Endothelial cell of umbilical vein (primary cell): ENCODE measurements at regions not wholly inside any gene's neighbourhood (a gene's known extent, or its start where the extent isn't known, plus 50 kb on each side); places are given as distances from the start of the nearest gene placed in this dataset.

Experiments used
- BruUV-seq: library from RNA; stranded (reverse); fragments of 400-500 nt; replicated peaks from 2 replicates; lab custom pipeline; 2021; lab: Mats Ljungman, UMichigan
- CTCF ChIA-PET: fragments of 300-600, 350-600 bp; sonication (Branson Sonifier 250); formaldehyde crosslinking; loops from one replicate; lab custom pipeline; 2021; ENCODE audit warnings: antibody characterized with exemption, inconsistent platforms; lab: Charles Lee
- POLR2A ChIA-PET: fragments of 300-600, 350-600 bp; sonication (Branson Sonifier 250); formaldehyde crosslinking; loops from one replicate; lab custom pipeline; 2021; ENCODE audit warnings: antibody characterized with exemption, inconsistent platforms; lab: Charles Lee
- DNase-seq: peaks from one replicate; pipeline ENCODE4 v3.0.0-alpha.2; 2011; ENCODE audit warnings: low read depth, low spot score
- FAIRE-seq: peaks from 2 replicates; lab custom pipeline; 2011; peaks lifted over from hg19 to GRCh38; lab: Jason Lieb, UNC
- H2AFZ ChIP-seq: 2 replicates; pipeline ENCODE4 v1.6.0; 2012; ENCODE audit warnings: low read depth, low read length, control low read depth, inconsistent platforms
- H3K27ac ChIP-seq: 2 replicates; pipeline ENCODE4 v1.5.1; 2011; ENCODE audit warnings: low read depth, mild to moderate bottlenecking, control low read depth, low read length, moderate library complexity; ENCODE audit not compliant: insufficient read depth
- H3K27me3 ChIP-seq, 2 experiments: 2 replicates each; pipeline versions ENCODE4 v1.6.0 to v1.6.1; 2011; ENCODE audit warnings: low read length in 2 of 2, mixed read lengths in 1 of 2; ENCODE audit not compliant: control insufficient read depth in 2 of 2, insufficient read depth in 2 of 2
- H3K36me3 ChIP-seq, 2 experiments: 2 replicates in 1 of 2; 3 replicates in 1 of 2; pipeline ENCODE4 v1.5.1; 2011; ENCODE audit warnings: low read length in 2 of 2, mild to moderate bottlenecking in 1 of 2, moderate library complexity in 1 of 2; ENCODE audit not compliant: control insufficient read depth in 2 of 2, insufficient read depth in 2 of 2; ENCODE audit errors: extremely low read depth in 1 of 2
- H3K4me1 ChIP-seq: 3 replicates; pipeline ENCODE4 v1.5.1; 2011; ENCODE audit warnings: mild to moderate bottlenecking, low read length; ENCODE audit not compliant: control insufficient read depth, insufficient read depth; ENCODE audit errors: extremely low read depth
- H3K4me2 ChIP-seq: 2 replicates; pipeline ENCODE4 v1.6.1; 2011; ENCODE audit warnings: low read length, control low read depth, mixed read lengths; ENCODE audit not compliant: insufficient read depth
- H3K4me3 ChIP-seq, 3 experiments: fragments of 200-600 bp in 1 of 3; sonication (generic), shearing (Covaris generic) in 1 of 3; replicated peaks in 1 of 3; 2 replicates each; pipeline ENCODE4 v1.5.1; 2011 to 2016; ENCODE audit warnings: control low read depth in 3 of 3, low read length in 3 of 3, mild to moderate bottlenecking in 2 of 3, inconsistent platforms in 1 of 3, low read depth in 1 of 3, moderate library complexity in 1 of 3; ENCODE audit not compliant: insufficient read depth in 1 of 3
- H3K79me2 ChIP-seq: 2 replicates; pipeline ENCODE4 v1.6.0; 2012; ENCODE audit warnings: low read length, inconsistent platforms; ENCODE audit not compliant: control insufficient read depth, insufficient read depth
- H3K9ac ChIP-seq: replicated peaks from 2 replicates; pipeline ENCODE3; 2011; ENCODE audit warnings: low read length, control low read depth; ENCODE audit not compliant: insufficient read depth; ENCODE audit errors: extremely low read depth
- H3K9me1 ChIP-seq: replicated peaks from 3 replicates; pipeline ENCODE4 v1.6.0; 2011; ENCODE audit warnings: mild to moderate bottlenecking, low read length; ENCODE audit not compliant: control insufficient read depth, insufficient read depth; ENCODE audit errors: extremely low read depth
- H3K9me3 ChIP-seq: replicated peaks from 2 replicates; pipeline ENCODE4 v1.5.1; 2012; ENCODE audit warnings: low read length, inconsistent platforms; ENCODE audit not compliant: control insufficient read depth, insufficient read depth
- H4K20me1 ChIP-seq: replicated peaks from 2 replicates; pipeline ENCODE3; 2011; ENCODE audit warnings: mild to moderate bottlenecking, low read length; ENCODE audit not compliant: control insufficient read depth, insufficient read depth; ENCODE audit errors: extremely low read depth
- CTCF ChIP-seq, 2 donors: IDR thresholded peaks; 1 replicate in 1 of 2; 2 replicates in 1 of 2; pipeline ENCODE4 v1.5.1; 2011; ENCODE audit warnings: low read length in 2 of 2, mild to moderate bottlenecking in 2 of 2, moderate library complexity in 2 of 2, control low read depth in 1 of 2, inconsistent platforms in 1 of 2, low read depth in 1 of 2; ENCODE audit not compliant: insufficient read depth in 1 of 2; ENCODE audit errors: extremely low read depth in 1 of 2
- EZH2 ChIP-seq: IDR thresholded peaks from 2 replicates; pipeline ENCODE4 v1.6.1; 2012; ENCODE audit warnings: borderline replicate concordance, low read depth, mild to moderate bottlenecking, moderate library complexity, low read length, inconsistent platforms; ENCODE audit not compliant: severe bottlenecking
- FOS ChIP-seq: IDR thresholded peaks from 2 replicates; pipeline ENCODE4 v1.6.1; 2011; ENCODE audit warnings: mild to moderate bottlenecking, low read length, moderate library complexity, borderline replicate concordance; ENCODE audit not compliant: insufficient read depth
- MAX ChIP-seq: IDR thresholded peaks from 2 replicates; pipeline ENCODE4 v1.6.1; 2011; ENCODE audit not compliant: insufficient read depth, insufficient read length
- MYC ChIP-seq: IDR thresholded peaks from one replicate; pipeline ENCODE4 v1.6.1; 2011; ENCODE audit warnings: mild to moderate bottlenecking, low read depth, low read length
- POLR2A ChIP-seq: IDR thresholded peaks from 2 replicates; pipeline ENCODE4 v1.6.1; 2012; ENCODE audit warnings: low read depth, mild to moderate bottlenecking, control low read depth, low read length
- POLR2AphosphoS5 ChIP-seq: IDR thresholded peaks from 2 replicates; pipeline ENCODE4 v1.6.1; 2012; ENCODE audit warnings: low read depth, mild to moderate bottlenecking, control low read depth, low read length, moderate library complexity; ENCODE audit not compliant: insufficient read depth
- dilution Hi-C: fragments of 300-500 bp; cut with MboI; formaldehyde crosslinking; loops from one replicate; pipeline ENCODE4 v1.15.0; 2019; ENCODE audit warnings: low sequenced_read_pairs; ENCODE audit not compliant: extremely low pct_ligation_motif_present
- intact Hi-C: fragments of 100-400 bp; cut with micrococcal nuclease; formaldehyde crosslinking; loops from one replicate; pipeline ENCODE4 v1.10.0; 2022

- no peaks in the 10 kb centered on the region for H3K9me3 ChIP-seq
- dilution Hi-C loops = no loop called here
- no peaks in the 10 kb centered on the region for H3K9me1 ChIP-seq
- no peak overlapping the region for H3K4me2 ChIP-seq
- H3K27me3 ChIP-seq = no peaks in the 10 kb centered on the region
- H3K4me3 ChIP-seq = no peak overlapping the region
- TF ChIP-seq MYC (no peak), POLR2A (no peak), MAX (no peak), POLR2AphosphoS5 (no peak), EZH2 (no peak), FOS (no peak), CTCF (IDR thresholded peaks at IDR 0.05; ENCODE audit: extremely low read depth in 1 of 2, insufficient read depth in 1 of 2, low read depth in 1 of 2, low read length in 2 of 2) (no peak)
- DNase-seq = no peak
- H3K27ac ChIP-seq = no peak overlapping the region
- intact Hi-C loops = no loop called here
- no TSS peak for BruUV-seq
- H3K79me2 ChIP-seq = no peaks in the 10 kb centered on the region
- CTCF ChIA-PET = no interaction called here
- POLR2A ChIA-PET = no interaction called here
- no peaks in the 10 kb centered on the region for H3K36me3 ChIP-seq
- H2AFZ ChIP-seq = no peak overlapping the region
- H3K4me1 ChIP-seq = no peaks in the 10 kb centered on the region
- FAIRE-seq = no peak
- no peak overlapping the region for H3K9ac ChIP-seq
- no peaks in the 10 kb centered on the region for H4K20me1 ChIP-seq
Measured at GRCh38 chr9:82637368-82637767, 425.6 kb downstream of the RASEF start.
